Fibroblast of the aortic adventitia (primary cell): ENCODE measurements at regions not wholly inside any gene's neighbourhood (a gene's known extent, or its start where the extent isn't known, plus 50 kb on each side); places are given as distances from the start of the nearest gene placed in this dataset.
"Not testable (repeated sequence)": the region's sequence is repeated elsewhere in the genome, so short reads cannot be mapped to it uniquely, and the experiment has no call there.

Source experiments
- DNase-seq: peaks from one replicate; pipeline ENCODE4 v3.0.0-alpha.2; 2010; ENCODE audit warnings: low read depth
- H3K4me3 ChIP-seq: 2 replicates; pipeline ENCODE4 v1.5.1; 2011; ENCODE audit warnings: low read depth, mild to moderate bottlenecking, control low read depth, low read length, moderate library complexity
- CTCF ChIP-seq: IDR thresholded peaks from 2 replicates; pipeline ENCODE4 v1.5.1; 2011; ENCODE audit warnings: mild to moderate bottlenecking, low read length, control low read depth, inconsistent platforms; ENCODE audit not compliant: insufficient read depth

GRCh38 chr6:13874191-13874549 is 50.6 kb upstream of the RNF182 start:
- no peak for DNase-seq
- TF ChIP-seq CTCF = no peak
- H3K4me3 ChIP-seq = no peak overlapping the region

GRCh38 chr6:13873288-13874190 is 51.2 kb upstream of the RNF182 start:
- TF ChIP-seq CTCF = peak; percentile 44
- no peak for DNase-seq
- peak overlapping the region; percentile 55 for H3K4me3 ChIP-seq

- DNase-seq = no peak
- TF ChIP-seq CTCF = no peak
- H3K4me3 ChIP-seq = no peak overlapping the region
Measured at GRCh38 chr6:13872681-13873080, 52.1 kb upstream of the RNF182 start.

GRCh38 chr6:13872006-13872405 is 52.7 kb upstream of the RNF182 start:
- H3K4me3 ChIP-seq, DNase-seq: not testable (repeated sequence)

GRCh38 chr6:13870214-13870830 is 54.4 kb upstream of the RNF182 start:
- TF ChIP-seq CTCF = no peak
- no peak overlapping the region for H3K4me3 ChIP-seq
- no peak for DNase-seq

- TF ChIP-seq CTCF = no peak
- DNase-seq = no peak
- no peak overlapping the region for H3K4me3 ChIP-seq
Measured at GRCh38 chr6:13868236-13868635, 53.9 kb upstream of the MCUR1 start.

- no peak for DNase-seq
- H3K4me3 ChIP-seq = no peak overlapping the region
- TF ChIP-seq CTCF = no peak
Measured at GRCh38 chr6:13866301-13866700, 51.9 kb upstream of the MCUR1 start.
